GM18907 (cell line): ENCODE measurements at regions not wholly inside any gene's neighbourhood (a gene's known extent, or its start where the extent isn't known, plus 50 kb on each side); places are given as distances from the start of the nearest gene placed in this dataset.
"Not testable (repeated sequence)": the region's sequence is repeated elsewhere in the genome, so short reads cannot be mapped to it uniquely, and the experiment has no call there.

Source experiments
- ATAC-seq: cut with Tn5 transposase; IDR thresholded peaks from one replicate; pipeline ENCODE4 v1.9.1; 2021; ENCODE audit warnings: mild to moderate bottlenecking, moderate library complexity; ENCODE audit not compliant: unreplicated experiment

- not testable (repeated sequence) for ATAC-seq
Measured at GRCh38 chr6:170087421-170087780, 203.5 kb downstream of the DLL1 start.

- no peak for ATAC-seq
Measured at GRCh38 chr6:170086639-170087420, 204.0 kb downstream of the DLL1 start.

DNA sequence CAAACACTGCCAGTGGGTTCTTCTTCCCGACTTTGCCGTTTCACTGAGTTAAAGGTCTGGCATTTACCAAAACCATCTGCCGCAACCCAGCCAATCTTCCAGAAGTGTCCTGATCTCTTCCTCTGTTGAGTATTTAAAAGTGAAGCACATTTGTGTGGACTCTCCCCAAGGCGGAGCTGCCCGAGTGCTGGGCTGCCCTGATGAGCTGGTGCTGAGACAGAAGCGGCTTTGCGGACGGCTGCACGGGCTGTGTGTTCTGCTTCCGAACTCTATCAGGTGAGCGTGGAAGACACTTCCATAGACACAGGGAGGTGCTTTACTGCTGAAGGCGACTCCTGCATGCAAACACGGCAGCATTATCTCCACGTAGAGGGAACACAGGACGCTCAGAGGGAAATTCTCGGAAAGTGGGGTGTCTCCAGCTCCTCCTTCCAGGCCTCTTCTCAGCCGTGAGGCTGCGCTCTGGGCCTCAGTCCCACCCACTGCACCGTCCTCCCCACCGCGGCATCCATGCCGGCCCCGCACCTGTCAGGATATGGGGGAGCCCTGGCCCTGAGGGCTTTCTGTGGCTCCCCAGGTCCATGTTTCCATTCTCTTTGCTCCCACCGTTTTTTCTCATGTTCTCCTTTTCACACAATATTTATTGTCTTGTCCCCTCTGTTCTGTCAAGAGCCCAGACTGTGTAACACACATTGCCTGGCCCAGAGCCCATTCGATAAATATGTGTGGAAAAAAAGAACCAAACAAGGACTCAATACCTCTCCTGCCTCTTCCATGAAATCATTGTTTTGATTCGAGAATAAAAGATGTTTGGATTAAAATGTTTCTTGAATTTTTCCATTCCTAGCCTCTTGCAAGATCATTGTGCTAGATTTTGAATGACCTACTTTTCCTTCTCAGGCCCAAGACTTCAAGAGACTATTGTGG is 205.1 kb downstream of the DLL1 start:
- ATAC-seq: no peak

GRCh38 chr6:170084166-170084730 is 206.6 kb downstream of the DLL1 start:
- no peak for ATAC-seq

GRCh38 chr6:170083236-170084051 is 207.4 kb downstream of the DLL1 start:
- ATAC-seq: no peak

DNA sequence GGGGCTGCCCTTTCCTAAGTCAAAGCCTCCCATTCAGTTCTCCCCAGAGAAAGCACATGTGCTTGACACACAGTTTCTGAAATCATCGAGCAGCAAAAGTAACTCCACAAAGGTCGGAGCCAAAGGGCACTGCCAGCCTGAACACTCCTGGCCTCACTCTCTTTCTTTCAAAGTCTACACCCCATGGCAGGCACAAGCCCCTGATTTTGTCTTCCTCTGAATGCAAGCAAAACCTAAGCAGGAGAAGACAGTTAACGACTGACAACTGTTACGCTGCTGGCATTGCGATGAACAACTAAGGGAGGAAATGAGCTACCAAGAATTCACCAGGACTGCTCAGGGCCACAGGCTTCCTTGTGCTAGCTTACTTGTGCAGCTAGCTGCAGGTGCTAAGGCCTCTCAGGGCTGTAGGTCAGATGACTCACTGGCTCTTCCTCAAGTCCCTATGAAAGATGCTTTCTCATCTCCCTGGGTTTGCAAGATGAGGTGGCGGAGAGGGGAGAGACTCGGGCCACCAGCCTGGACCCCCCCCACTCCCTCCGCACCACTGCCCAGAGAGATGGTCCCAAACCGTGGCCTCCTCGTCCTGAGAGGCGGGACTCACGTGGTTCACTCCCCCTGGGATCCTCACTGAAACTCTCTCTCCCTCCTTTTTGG is 208.2 kb downstream of the DLL1 start:
- no peak for ATAC-seq

DNA sequence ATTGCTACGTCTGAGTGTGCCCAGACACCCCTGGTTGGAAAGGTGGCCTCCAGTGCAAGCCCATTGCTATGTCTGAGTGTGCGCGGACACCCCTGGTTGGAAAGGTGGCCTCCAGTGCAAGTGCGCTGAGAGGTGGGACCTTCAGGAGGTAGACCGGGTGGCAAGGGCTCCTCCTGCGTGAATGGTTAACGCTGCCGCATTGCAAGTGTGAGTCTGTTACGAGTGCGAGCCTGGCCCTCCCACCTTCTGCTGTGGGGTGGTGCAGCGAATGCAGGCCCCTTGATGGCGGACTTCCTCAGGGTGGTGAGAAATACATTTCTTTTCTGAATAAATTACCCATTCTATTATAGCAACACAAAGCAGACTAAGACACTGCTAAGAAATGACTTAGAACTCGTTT is 208.8 kb downstream of the DLL1 start:
- no peak for ATAC-seq

DNA sequence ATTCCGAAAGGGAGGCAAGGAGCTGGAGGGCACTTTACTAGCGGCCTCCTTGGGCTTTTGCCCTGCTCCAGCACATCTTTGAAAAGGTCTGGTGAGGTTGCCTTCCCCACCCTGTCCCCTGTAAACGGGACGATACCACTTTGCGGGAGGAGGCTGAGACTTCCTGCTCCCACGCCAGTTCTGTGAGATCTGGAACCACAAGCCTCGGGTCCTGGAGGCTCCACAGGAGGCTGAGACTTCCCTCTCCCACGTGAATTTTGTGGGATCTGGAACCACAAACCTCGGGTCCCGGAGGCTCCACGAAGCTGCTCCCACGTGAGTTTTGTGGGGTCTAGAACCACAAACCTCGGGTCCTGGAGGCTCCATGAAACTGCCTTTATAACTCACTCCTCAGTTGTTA is 209.3 kb downstream of the DLL1 start:
- no peak for ATAC-seq

DNA sequence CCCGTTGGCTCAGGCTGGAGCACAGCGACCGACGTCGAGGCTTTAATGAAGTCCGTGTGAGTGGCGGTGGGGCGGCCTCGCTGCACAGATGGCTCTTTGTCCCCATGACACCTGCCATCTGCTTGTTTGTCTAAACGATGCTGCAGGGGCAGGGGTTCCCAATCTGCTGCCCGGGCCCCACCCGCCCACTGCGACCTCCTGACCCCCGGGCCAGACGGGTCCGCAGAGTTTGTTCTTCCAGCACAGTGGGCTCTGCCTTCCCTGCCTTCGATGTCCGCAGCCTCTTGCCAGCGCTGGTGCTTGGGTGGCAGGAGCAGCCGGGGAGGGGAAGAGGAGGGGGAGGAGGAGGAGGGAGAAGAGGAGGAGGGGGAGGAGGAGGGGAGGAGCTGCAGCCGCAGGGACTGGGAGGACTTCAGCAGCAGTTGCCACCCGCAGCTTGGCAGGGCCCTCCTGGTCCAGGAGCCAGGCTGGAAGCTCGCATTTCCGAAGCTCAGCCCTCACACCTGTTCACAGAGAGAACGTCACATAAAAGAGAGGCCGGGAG is 210.0 kb downstream of the DLL1 start:
- no peak for ATAC-seq

GRCh38 chr6:170080169-170080827 is 210.6 kb downstream of the DLL1 start:
- no peak for ATAC-seq

GRCh38 chr6:170076466-170077165 is 214.3 kb downstream of the DLL1 start:
- ATAC-seq: no peak

- no peak for ATAC-seq
Measured at GRCh38 chr6:170075659-170076223, 215.1 kb downstream of the DLL1 start.

GRCh38 chr6:170074907-170075306 is 216.0 kb downstream of the DLL1 start:
- ATAC-seq: no peak

DNA sequence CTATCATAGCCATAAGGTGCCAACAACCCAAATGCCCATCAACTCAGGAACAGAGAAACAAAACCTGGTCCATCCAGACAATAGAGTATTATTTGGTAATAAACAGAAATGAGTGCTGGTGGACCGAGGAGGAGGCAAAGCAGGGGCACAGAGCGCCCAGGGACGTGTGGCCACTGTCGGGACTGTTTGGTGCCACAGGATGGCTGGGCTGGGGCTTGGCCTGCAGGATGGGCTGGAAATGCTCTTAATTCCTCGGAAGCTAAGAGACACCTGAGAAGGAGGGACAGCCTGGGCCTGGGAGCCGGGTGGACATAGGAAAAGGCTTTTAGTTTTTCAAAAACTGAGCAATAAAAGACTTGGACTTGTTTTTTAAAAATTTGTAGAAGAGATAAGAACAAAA is 216.4 kb downstream of the DLL1 start:
- no peak for ATAC-seq

- no peak for ATAC-seq
Measured at GRCh38 chr6:170073846-170074245, 217.0 kb downstream of the DLL1 start.

GRCh38 chr6:170072246-170072645 is 218.6 kb downstream of the DLL1 start:
- no peak for ATAC-seq

- no peak for ATAC-seq
Measured at GRCh38 chr6:170069611-170070010, 221.3 kb downstream of the DLL1 start.

GRCh38 chr6:170068496-170068895 is 222.4 kb downstream of the DLL1 start:
- ATAC-seq: no peak

DNA sequence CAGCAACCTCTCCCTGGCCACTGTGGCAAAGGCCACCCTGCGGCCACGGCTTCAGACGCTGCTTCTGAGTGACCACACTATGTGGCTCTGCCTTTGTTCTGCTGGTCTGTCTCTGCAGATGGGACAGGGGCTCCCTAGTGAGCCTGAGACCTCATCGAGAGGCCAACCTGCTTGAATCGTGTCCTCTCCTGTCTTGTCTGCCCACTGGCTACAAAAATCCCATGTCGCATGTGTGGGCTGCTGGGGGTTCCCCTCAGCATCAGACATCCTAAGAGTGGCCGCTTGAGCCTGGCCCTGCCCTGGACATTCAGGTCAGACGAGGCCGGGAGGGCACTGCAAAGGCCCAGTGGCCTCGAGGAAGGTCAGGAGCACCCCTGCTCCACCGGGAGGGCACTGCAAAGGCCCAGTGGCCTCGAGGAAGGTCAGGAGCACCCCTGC is 222.9 kb downstream of the DLL1 start:
- no peak for ATAC-seq
